H9 (cell line): ENCODE measurements at regions not wholly inside any gene's neighbourhood (a gene's known extent, or its start where the extent isn't known, plus 50 kb on each side); places are given as distances from the start of the nearest gene placed in this dataset.

Experiments used
- DNase-seq: peaks from one replicate; pipeline ENCODE4 v3.0.0-alpha.2; 2017
- H2AFZ ChIP-seq: one replicate; pipeline ENCODE4 v1.6.1; 2013; ENCODE audit warnings: mild to moderate bottlenecking, low read length, control low read depth, moderate library complexity
- H2AK5ac ChIP-seq: 2 replicates; pipeline ENCODE4 v1.6.1; 2013; ENCODE audit warnings: low read length, control low read depth, mixed read lengths; ENCODE audit not compliant: insufficient read length
- H2BK120ac ChIP-seq: one replicate; pipeline ENCODE4 v1.6.1; 2013; ENCODE audit warnings: low read depth, mild to moderate bottlenecking, low read length, control low read depth, inconsistent platforms; ENCODE audit not compliant: poor library complexity, severe bottlenecking
- H2BK12ac ChIP-seq: 2 replicates; pipeline ENCODE4 v1.6.1; 2013; ENCODE audit warnings: low read length, control low read depth, mixed read lengths, low read depth; ENCODE audit not compliant: insufficient read length
- H2BK15ac ChIP-seq: 2 replicates; pipeline ENCODE4 v1.6.1; 2013; ENCODE audit warnings: low read depth, low read length, control low read depth
- H2BK20ac ChIP-seq: one replicate; pipeline ENCODE4 v1.6.1; 2013; ENCODE audit warnings: low read depth, mild to moderate bottlenecking, low read length, control low read depth, inconsistent platforms; ENCODE audit not compliant: poor library complexity, severe bottlenecking
- H2BK5ac ChIP-seq: 2 replicates; pipeline ENCODE4 v1.6.1; 2013; ENCODE audit warnings: low read length, control low read depth, mixed read lengths; ENCODE audit not compliant: insufficient read length
- H3K14ac ChIP-seq: 2 replicates; pipeline ENCODE4 v1.6.1; 2013; ENCODE audit warnings: low read length, control low read depth; ENCODE audit not compliant: insufficient read depth
- H3K18ac ChIP-seq: 2 replicates; pipeline ENCODE4 v1.6.1; 2013; ENCODE audit warnings: low read depth, mild to moderate bottlenecking, mixed read lengths, low read length, control low read depth; ENCODE audit not compliant: insufficient read length
- H3K23ac ChIP-seq: 2 replicates; pipeline ENCODE4 v1.6.1; 2013; ENCODE audit warnings: low read length, control low read depth, mixed read lengths, low read depth; ENCODE audit not compliant: insufficient read length
- H3K23me2 ChIP-seq: 2 replicates; pipeline ENCODE4 v1.6.1; 2013; ENCODE audit warnings: low read depth, mild to moderate bottlenecking, mixed read lengths, low read length, control low read depth; ENCODE audit not compliant: insufficient read length, poor library complexity, severe bottlenecking
- H3K27ac ChIP-seq: 2 replicates; pipeline ENCODE4 v1.5.1; 2013; ENCODE audit warnings: low read length, control low read depth, mixed read lengths, low read depth; ENCODE audit not compliant: insufficient read length
- H3K27me3 ChIP-seq: 2 replicates; pipeline ENCODE4 v1.6.1; 2013; ENCODE audit warnings: low read length, control low read depth, inconsistent platforms; ENCODE audit not compliant: insufficient read depth
- H3K4ac ChIP-seq: 2 replicates; pipeline ENCODE4 v1.6.1; 2013; ENCODE audit warnings: low read depth, mild to moderate bottlenecking, control low read depth, inconsistent platforms, low read length, moderate library complexity
- H3K4me1 ChIP-seq: 2 replicates; pipeline ENCODE4 v1.6.1; 2013; ENCODE audit warnings: low read length, control low read depth, inconsistent platforms; ENCODE audit not compliant: insufficient read depth
- H3K4me2 ChIP-seq: 2 replicates; pipeline ENCODE4 v1.6.1; 2013; ENCODE audit warnings: low read length, control low read depth, mixed read lengths; ENCODE audit not compliant: insufficient read length, insufficient read depth
- H3K56ac ChIP-seq: 2 replicates; pipeline ENCODE4 v1.6.1; 2013; ENCODE audit warnings: low read depth, mild to moderate bottlenecking, mixed read lengths, low read length, control low read depth; ENCODE audit not compliant: insufficient read length
- H3K79me1 ChIP-seq: 2 replicates; pipeline ENCODE4 v1.6.1; 2013; ENCODE audit warnings: low read depth, mild to moderate bottlenecking, moderate library complexity, low read length, control low read depth, inconsistent platforms; ENCODE audit not compliant: insufficient read depth, poor library complexity, severe bottlenecking
- H3K79me2 ChIP-seq: 2 replicates; pipeline ENCODE4 v1.6.1; 2013; ENCODE audit warnings: low read length, control low read depth, inconsistent platforms; ENCODE audit not compliant: insufficient read depth
- H3K9ac ChIP-seq: 2 replicates; pipeline ENCODE4 v1.6.1; 2013; ENCODE audit warnings: low read length, control low read depth, mixed read lengths; ENCODE audit not compliant: insufficient read length; ENCODE audit errors: extremely low read depth
- H3K9me3 ChIP-seq: one replicate; pipeline ENCODE4 v1.6.1; 2013; ENCODE audit warnings: low read depth, low read length, inconsistent platforms; ENCODE audit not compliant: control insufficient read depth
- H3T11ph ChIP-seq: one replicate; pipeline ENCODE4 v1.6.1; 2013; ENCODE audit warnings: mild to moderate bottlenecking, low read length, control low read depth, inconsistent platforms
- H4K20me1 ChIP-seq: one replicate; pipeline ENCODE4 v1.6.1; 2013; ENCODE audit not compliant: control insufficient read depth, insufficient read length, insufficient read depth
- H4K5ac ChIP-seq: 2 replicates; pipeline ENCODE4 v1.6.1; 2013; ENCODE audit warnings: low read depth, mild to moderate bottlenecking, mixed read lengths, low read length, control low read depth; ENCODE audit not compliant: insufficient read length
- H4K8ac ChIP-seq: replicated peaks from 2 replicates; pipeline ENCODE4 v1.6.1; 2013; ENCODE audit warnings: low read length, control low read depth, mixed read lengths, low read depth; ENCODE audit not compliant: insufficient read length
- H4K91ac ChIP-seq: 2 replicates; pipeline ENCODE4 v1.6.1; 2013; ENCODE audit warnings: low read depth, mild to moderate bottlenecking, moderate library complexity, mixed read lengths, low read length, control low read depth; ENCODE audit not compliant: insufficient read length
- H3K27ac Mint-ChIP-seq, 3 experiments: 2 replicates in 2 of 3; 3 replicates in 1 of 3; pipeline ENCODE4 v1.8.0; 2020 to 2021; ENCODE audit warnings: mixed read lengths in 3 of 3, mild to moderate bottlenecking in 1 of 3, moderate library complexity in 1 of 3
- H3K27me3 Mint-ChIP-seq: 2 replicates; pipeline ENCODE4 v1.8.0; 2021; ENCODE audit warnings: low read depth, mild to moderate bottlenecking, moderate library complexity, mixed read lengths
- H3K36me3 Mint-ChIP-seq, 3 experiments: 2 replicates in 2 of 3; 3 replicates in 1 of 3; pipeline ENCODE4 v1.8.0; 2020 to 2021; ENCODE audit warnings: low read depth in 3 of 3, mixed read lengths in 3 of 3; ENCODE audit not compliant: insufficient read depth in 1 of 3
- H3K4me1 Mint-ChIP-seq, 2 experiments: 2 replicates each; pipeline ENCODE4 v1.8.0; 2020; ENCODE audit warnings: mixed read lengths in 2 of 2
- H3K4me3 Mint-ChIP-seq, 2 experiments: 2 replicates in 1 of 2; 3 replicates in 1 of 2; pipeline ENCODE4 v1.8.0; 2020 to 2021; ENCODE audit warnings: mild to moderate bottlenecking in 2 of 2, mixed read lengths in 2 of 2, moderate library complexity in 1 of 2
- H3K9me3 Mint-ChIP-seq, 2 experiments: 2 replicates in 1 of 2; 3 replicates in 1 of 2; pipeline ENCODE4 v1.8.0; 2020; ENCODE audit warnings: mild to moderate bottlenecking in 2 of 2, mixed read lengths in 2 of 2, moderate library complexity in 1 of 2
- CTCF ChIP-seq: fragments of 200-600 bp; sonication (generic); conservative IDR thresholded peaks from 3 replicates; pipeline ENCODE4 v1.8.0; 2021; ENCODE audit warnings: antibody characterized with exemption, mild to moderate bottlenecking
- WGBS: extraction: QIAGEN DNeasy Blood & Tissue Kit; methylation state at CpG from one replicate; pipeline ENCODE4 v1.1.7; 2013; ENCODE audit warnings: missing lambda C conversion rate, low lambda C conversion rate, mixed read lengths; ENCODE audit not compliant: insufficient read length; ENCODE audit errors: extremely low coverage; 5-methylcytosine and 5-hydroxymethylcytosine counted together

GRCh38 chr7:33754933-33755928 is 150.1 kb upstream of the BMPER start:
- H3K4me1 Mint-ChIP-seq = peaks cover 11 to 30% of the 10 kb centered on the region in 2 experiments
- H3K27me3 Mint-ChIP-seq = no peaks in the 10 kb centered on the region; the same call in 1 of the 2 replicates

More at GRCh38 chr7:33754933-33755928, 150.1 kb upstream of the BMPER start:
- H3K9me3 ChIP-seq = no peaks in the 10 kb centered on the region
- TF ChIP-seq CTCF = no peak
- no peak overlapping the region for H3T11ph ChIP-seq
- H2AK5ac ChIP-seq = no peak overlapping the region
- H2BK15ac ChIP-seq = no peak overlapping the region
- no peak overlapping the region for H3K4ac ChIP-seq
- Mint-ChIP-seq H3K9me3 (no peaks in the 10 kb centered on the region), H3K27ac (no peak overlapping the region), H3K36me3 (no peaks in the 10 kb centered on the region), H3K4me3 (no peak overlapping the region)
- no peaks in the 10 kb centered on the region for H3K79me2 ChIP-seq
- no peaks in the 10 kb centered on the region for H4K20me1 ChIP-seq
- DNase-seq = no peak
- H4K91ac ChIP-seq = no peak overlapping the region
- H3K27ac ChIP-seq = no peak overlapping the region
- H4K5ac ChIP-seq = no peak overlapping the region
- H3K27me3 ChIP-seq = no peaks in the 10 kb centered on the region
- H3K23ac ChIP-seq = no peak overlapping the region
- no peak overlapping the region for H2BK120ac ChIP-seq
- no peak overlapping the region for H3K4me2 ChIP-seq
- no peaks in the 10 kb centered on the region for H3K79me1 ChIP-seq
- no peak overlapping the region for H2AFZ ChIP-seq
- no peak overlapping the region for H3K18ac ChIP-seq
- H3K14ac ChIP-seq = no peak overlapping the region
- no peak overlapping the region for H2BK12ac ChIP-seq
- no peak overlapping the region for H3K9ac ChIP-seq
- H3K56ac ChIP-seq = no peak overlapping the region
- H4K8ac ChIP-seq = no peak overlapping the region
- H2BK5ac ChIP-seq = no peak overlapping the region
- no CpG with 5 or more reads among the region's 15 CpGs for WGBS
- H3K23me2 ChIP-seq = no peaks in the 10 kb centered on the region
- H3K4me1 ChIP-seq = no peaks in the 10 kb centered on the region
- no peak overlapping the region for H2BK20ac ChIP-seq
